ENCODE measurements at regions not wholly inside any gene's neighbourhood (a gene's known extent, or its start where the extent isn't known, plus 50 kb on each side); places are given as distances from the start of the nearest gene placed in this dataset.

DNA sequence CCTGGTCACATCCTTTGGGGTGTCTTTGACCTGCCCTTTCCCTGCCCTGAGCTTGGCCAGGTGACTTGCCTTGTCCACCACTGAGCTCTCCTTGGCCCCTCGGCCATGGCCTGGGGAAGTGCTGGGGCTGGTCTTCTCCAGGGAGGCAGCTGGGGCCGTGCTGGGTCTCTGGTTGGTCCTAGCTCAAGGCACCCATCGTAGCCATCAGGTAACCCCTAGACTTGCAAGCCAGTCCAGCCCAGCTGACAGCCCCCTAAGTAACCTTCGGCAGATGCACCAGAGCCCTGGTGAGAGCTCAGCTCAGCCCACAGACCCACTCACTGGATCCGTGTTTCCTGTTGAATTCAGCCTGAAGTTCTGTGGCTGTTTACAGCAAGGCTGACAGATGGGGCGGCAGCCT is 176.2 kb upstream of the SHH start:
- H3K9me1 ChIP-seq (ENCODE audit: insufficient read depth, low read length): no peaks in the 10 kb centered on the region
- no peak overlapping the region for H2BK15ac ChIP-seq (ENCODE audit: low read depth, low read length)
- H3K27ac ChIP-seq (ENCODE audit: insufficient read depth, low read length): no peak overlapping the region
- H2AK9ac ChIP-seq (replicated peaks; ENCODE audit: low read depth, low read length, poor library complexity): no peak overlapping the region
- no peak overlapping the region for H3K4me2 ChIP-seq (ENCODE audit: low read depth, low read length)
- H3K79me1 ChIP-seq (ENCODE audit: low read depth in 1 of 2, low read length in 2 of 2): no peaks in the 10 kb centered on the region
- no peak overlapping the region for H2AK5ac ChIP-seq (ENCODE audit: low read depth, low read length)
- no peak overlapping the region for H3K9ac ChIP-seq (ENCODE audit: low read depth, low read length)
- H2BK20ac ChIP-seq (ENCODE audit: low read depth, low read length): no peak overlapping the region
- H3K36me3 ChIP-seq (ENCODE audit: control insufficient read depth, insufficient read depth, low read length): no peaks in the 10 kb centered on the region
- H4K20me1 ChIP-seq (ENCODE audit: insufficient read depth, low read length): no peaks in the 10 kb centered on the region
- WGBS, 2 experiments (ENCODE audit: extremely low coverage in 2 of 2, insufficient read length in 1 of 2): no CpG with 5 or more reads among the region's 6 CpGs
- dilution Hi-C loops (cut with HindIII; ENCODE audit: low sequenced_read_pairs, unreplicated experiment) (no loop called here), in situ Hi-C loops (cut with MboI; ENCODE audit: low sequenced_read_pairs) (no loop called here), intact Hi-C loops (cut with micrococcal nuclease) (no loop called here)
- CTCF ChIA-PET: no interaction called here
- BruUV-seq (replicated peaks): no TSS peak
- no peak overlapping the region for H2BK5ac ChIP-seq (ENCODE audit: low read depth, low read length, poor library complexity, severe bottlenecking)
- H3K18ac ChIP-seq (ENCODE audit: low read depth, low read length): no peak overlapping the region
- H4K91ac ChIP-seq (ENCODE audit: insufficient read depth, low read depth, low read length): no peak overlapping the region
- TF ChIP-seq BHLHE40 (IDR thresholded peaks at IDR 0.05; ENCODE audit: low read depth, low read length): no peak
- TF ChIP-seq MAZ (IDR thresholded peaks at IDR 0.05; ENCODE audit: borderline replicate concordance, low read depth, low read length): no peak
- TF ChIP-seq, protein P1, sequence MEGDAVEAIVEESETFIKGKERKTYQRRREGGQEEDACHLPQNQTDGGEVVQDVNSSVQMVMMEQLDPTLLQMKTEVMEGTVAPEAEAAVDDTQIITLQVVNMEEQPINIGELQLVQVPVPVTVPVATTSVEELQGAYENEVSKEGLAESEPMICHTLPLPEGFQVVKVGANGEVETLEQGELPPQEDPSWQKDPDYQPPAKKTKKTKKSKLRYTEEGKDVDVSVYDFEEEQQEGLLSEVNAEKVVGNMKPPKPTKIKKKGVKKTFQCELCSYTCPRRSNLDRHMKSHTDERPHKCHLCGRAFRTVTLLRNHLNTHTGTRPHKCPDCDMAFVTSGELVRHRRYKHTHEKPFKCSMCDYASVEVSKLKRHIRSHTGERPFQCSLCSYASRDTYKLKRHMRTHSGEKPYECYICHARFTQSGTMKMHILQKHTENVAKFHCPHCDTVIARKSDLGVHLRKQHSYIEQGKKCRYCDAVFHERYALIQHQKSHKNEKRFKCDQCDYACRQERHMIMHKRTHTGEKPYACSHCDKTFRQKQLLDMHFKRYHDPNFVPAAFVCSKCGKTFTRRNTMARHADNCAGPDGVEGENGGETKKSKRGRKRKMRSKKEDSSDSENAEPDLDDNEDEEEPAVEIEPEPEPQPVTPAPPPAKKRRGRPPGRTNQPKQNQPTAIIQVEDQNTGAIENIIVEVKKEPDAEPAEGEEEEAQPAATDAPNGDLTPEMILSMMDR (conservative IDR thresholded peaks at IDR 0.05; ENCODE audit: low read depth, low read length): no peak
- no peak for TF ChIP-seq RAD21 (IDR thresholded peaks at IDR 0.05; ENCODE audit: low read length)
- TF ChIP-seq MAFK (IDR thresholded peaks at IDR 0.05; ENCODE audit: low read depth, low read length): no peak
- TF ChIP-seq NFE2L2 (IDR thresholded peaks at IDR 0.05; ENCODE audit: low read depth, low read length): no peak
- TF ChIP-seq CEBPB (IDR thresholded peaks at IDR 0.05; ENCODE audit: low read depth, low read length): no peak
- TF ChIP-seq ELK1 (IDR thresholded peaks at IDR 0.05; ENCODE audit: borderline replicate concordance, low read depth, low read length): no peak
- no peak for TF ChIP-seq MXI1 (IDR thresholded peaks at IDR 0.05; ENCODE audit: borderline replicate concordance, low read depth, low read length)
- TF ChIP-seq USF2 (IDR thresholded peaks at IDR 0.05; ENCODE audit: low read depth, low read length): no peak
- TF ChIP-seq RCOR1 (IDR thresholded peaks at IDR 0.05; ENCODE audit: insufficient replicate concordance, low read length): no peak
- TF ChIP-seq POLR2A (IDR thresholded peaks at IDR 0.05; ENCODE audit: low read depth, low read length): no peak
- TF ChIP-seq CHD1 (IDR thresholded peaks at IDR 0.05; ENCODE audit: low read depth, low read length): no peak
- no peak overlapping the region for H2BK120ac ChIP-seq (ENCODE audit: low read depth, low read length)
- H3K9me3 ChIP-seq (ENCODE audit: control insufficient read depth, insufficient read depth, low read length): peaks cover 28% of the 10 kb centered on the region
- H3K4ac ChIP-seq (ENCODE audit: low read depth, low read length): no peak overlapping the region
- no peak overlapping the region for H2AFZ ChIP-seq (replicated peaks; ENCODE audit: low read length, poor library complexity)
- ATAC-seq (ENCODE audit: low read depth) (no peak), DNase-seq (no peak)
- no peaks in the 10 kb centered on the region for H3K4me1 ChIP-seq (ENCODE audit: control insufficient read depth, insufficient read depth, low read length)
- H4K5ac ChIP-seq (ENCODE audit: low read depth, low read length): no peak overlapping the region
- H3K27me3 ChIP-seq (ENCODE audit: control insufficient read depth, insufficient read depth, low read length): no peaks in the 10 kb centered on the region
- POLR2A ChIA-PET (ENCODE audit: unreplicated experiment): no interaction called here
- no peak overlapping the region for H3K4me3 ChIP-seq (ENCODE audit: insufficient read depth, low read depth, low read length)
- H3K23ac ChIP-seq (ENCODE audit: low read depth, low read length): no peak overlapping the region
- no peak overlapping the region for H3K14ac ChIP-seq (replicated peaks; ENCODE audit: low read depth, low read length)
- no peak overlapping the region for H4K8ac ChIP-seq (ENCODE audit: low read depth in 2 of 2, low read length in 2 of 2)
- H3K56ac ChIP-seq (ENCODE audit: extremely low read depth, insufficient read depth, low read length): no peak overlapping the region
